ENCODE measurements at regions not wholly inside any gene's neighbourhood (a gene's known extent, or its start where the extent isn't known, plus 50 kb on each side); places are given as distances from the start of the nearest gene placed in this dataset.

- TF ChIP-seq CTCF (IDR thresholded peaks at IDR 0.05; ENCODE audit: low read depth, low read length, poor library complexity, severe bottlenecking) (no peak), EZH2phosphoT487 (IDR thresholded peaks at IDR 0.05; ENCODE audit: borderline replicate concordance, low read length) (no peak)
Observed at GRCh38 chr5:136528481-136529030, 163.2 kb upstream of the TRPC7 start.

Measured in DOHH2 (cell line).